ENCODE measurements at regions not wholly inside any gene's neighbourhood (a gene's known extent, or its start where the extent isn't known, plus 50 kb on each side); places are given as distances from the start of the nearest gene placed in this dataset.

DNA sequence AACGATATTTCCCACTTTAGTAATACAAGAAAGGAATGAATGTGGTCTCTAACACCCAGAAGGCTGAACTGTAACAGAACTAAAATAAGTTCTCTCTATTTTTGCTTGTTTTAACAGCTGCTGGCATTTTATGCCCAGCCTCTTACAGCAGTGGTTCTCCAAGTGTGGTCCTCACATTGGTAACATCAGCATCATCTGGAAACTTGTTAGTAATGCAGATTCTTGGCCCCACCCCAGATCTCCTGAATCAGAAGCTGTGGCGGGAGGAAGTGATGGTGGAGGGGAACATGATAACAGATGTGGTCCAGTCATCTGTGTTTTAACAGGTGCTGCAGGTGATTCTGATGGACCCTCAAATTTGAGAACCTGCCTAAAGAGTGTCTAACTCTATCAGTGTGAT is 170.1 kb downstream of the TMEM26 start:
- TF ChIP-seq, protein P1, sequence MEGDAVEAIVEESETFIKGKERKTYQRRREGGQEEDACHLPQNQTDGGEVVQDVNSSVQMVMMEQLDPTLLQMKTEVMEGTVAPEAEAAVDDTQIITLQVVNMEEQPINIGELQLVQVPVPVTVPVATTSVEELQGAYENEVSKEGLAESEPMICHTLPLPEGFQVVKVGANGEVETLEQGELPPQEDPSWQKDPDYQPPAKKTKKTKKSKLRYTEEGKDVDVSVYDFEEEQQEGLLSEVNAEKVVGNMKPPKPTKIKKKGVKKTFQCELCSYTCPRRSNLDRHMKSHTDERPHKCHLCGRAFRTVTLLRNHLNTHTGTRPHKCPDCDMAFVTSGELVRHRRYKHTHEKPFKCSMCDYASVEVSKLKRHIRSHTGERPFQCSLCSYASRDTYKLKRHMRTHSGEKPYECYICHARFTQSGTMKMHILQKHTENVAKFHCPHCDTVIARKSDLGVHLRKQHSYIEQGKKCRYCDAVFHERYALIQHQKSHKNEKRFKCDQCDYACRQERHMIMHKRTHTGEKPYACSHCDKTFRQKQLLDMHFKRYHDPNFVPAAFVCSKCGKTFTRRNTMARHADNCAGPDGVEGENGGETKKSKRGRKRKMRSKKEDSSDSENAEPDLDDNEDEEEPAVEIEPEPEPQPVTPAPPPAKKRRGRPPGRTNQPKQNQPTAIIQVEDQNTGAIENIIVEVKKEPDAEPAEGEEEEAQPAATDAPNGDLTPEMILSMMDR (IDR thresholded peaks at IDR 0.05): no peak
- TF ChIP-seq POLR2AphosphoS5 (IDR thresholded peaks at IDR 0.05): no peak
- no peak for TF ChIP-seq POLR2A (IDR thresholded peaks at IDR 0.05)

Measured in prostate gland (tissue), 2 donors.